ENCODE measurements at regions not wholly inside any gene's neighbourhood (a gene's known extent, or its start where the extent isn't known, plus 50 kb on each side); places are given as distances from the start of the nearest gene placed in this dataset.

DNA sequence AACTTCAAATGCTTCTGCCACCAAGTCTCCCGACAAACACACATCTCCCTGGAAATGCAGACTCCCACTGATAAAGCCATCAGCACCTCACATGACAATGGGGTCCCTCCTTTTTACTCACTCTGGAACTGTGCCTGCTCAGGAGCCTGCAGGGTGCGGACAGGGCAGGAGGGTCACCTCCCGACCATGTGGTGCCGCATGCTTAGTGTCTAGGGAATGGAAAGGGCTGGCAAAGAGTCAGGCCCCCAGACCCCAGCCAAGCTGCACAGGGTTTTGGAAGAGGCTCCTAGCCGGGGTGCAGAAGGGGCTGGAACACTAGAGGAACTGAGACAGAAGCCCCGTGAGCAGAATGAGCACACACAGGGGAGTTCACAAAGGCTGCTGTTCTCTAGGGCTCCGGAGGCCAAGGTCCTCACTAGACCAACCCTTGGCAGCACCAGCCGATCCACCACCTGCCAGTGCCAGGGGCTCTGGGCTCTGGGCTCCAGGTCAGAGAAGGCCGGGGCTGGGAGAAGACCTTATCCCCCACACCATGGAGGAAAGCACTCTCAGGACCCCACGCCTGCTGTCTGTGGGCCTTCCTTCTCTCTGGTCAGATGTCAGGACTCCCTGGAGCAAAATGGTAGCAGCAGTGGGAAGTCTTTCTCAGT lies 125.1 kb upstream of the FGF3 start:
- Histone ChIP-seq H3K9me3 (ENCODE audit: low read depth) (no peaks in the 10 kb centered on the region), H3K27me3 (no peaks in the 10 kb centered on the region), H3K36me3 (no peaks in the 10 kb centered on the region), H3K27ac (no peak overlapping the region), H3K4me1 (ENCODE audit: low read depth) (peaks cover 12% of the 10 kb centered on the region), H3K4me3 (no peak overlapping the region)
- TF ChIP-seq, protein P1, sequence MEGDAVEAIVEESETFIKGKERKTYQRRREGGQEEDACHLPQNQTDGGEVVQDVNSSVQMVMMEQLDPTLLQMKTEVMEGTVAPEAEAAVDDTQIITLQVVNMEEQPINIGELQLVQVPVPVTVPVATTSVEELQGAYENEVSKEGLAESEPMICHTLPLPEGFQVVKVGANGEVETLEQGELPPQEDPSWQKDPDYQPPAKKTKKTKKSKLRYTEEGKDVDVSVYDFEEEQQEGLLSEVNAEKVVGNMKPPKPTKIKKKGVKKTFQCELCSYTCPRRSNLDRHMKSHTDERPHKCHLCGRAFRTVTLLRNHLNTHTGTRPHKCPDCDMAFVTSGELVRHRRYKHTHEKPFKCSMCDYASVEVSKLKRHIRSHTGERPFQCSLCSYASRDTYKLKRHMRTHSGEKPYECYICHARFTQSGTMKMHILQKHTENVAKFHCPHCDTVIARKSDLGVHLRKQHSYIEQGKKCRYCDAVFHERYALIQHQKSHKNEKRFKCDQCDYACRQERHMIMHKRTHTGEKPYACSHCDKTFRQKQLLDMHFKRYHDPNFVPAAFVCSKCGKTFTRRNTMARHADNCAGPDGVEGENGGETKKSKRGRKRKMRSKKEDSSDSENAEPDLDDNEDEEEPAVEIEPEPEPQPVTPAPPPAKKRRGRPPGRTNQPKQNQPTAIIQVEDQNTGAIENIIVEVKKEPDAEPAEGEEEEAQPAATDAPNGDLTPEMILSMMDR (IDR thresholded peaks at IDR 0.05; ENCODE audit: low read depth, low read length): no peak
- DNase-seq (ENCODE audit: low read depth in 1 of 2, low spot score in 1 of 2): no peak

DNA sequence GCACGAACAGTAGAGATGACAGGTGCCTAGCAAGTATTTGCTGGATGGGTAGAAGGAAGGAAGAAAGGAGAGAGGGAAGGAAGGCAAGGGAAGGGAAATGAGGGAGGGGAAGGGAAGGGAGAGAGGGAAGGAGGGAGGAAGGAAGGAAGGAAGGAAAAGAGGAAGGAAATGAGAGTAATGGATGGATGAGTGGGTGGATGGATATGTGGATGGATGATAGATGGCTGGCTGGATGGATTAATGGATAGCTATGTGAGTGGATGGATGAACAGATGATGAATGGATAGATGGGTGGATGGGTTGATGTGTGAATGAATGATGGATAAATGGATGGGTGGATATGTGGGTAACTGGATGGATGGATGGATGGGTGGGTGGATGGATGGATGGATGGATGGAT lies 125.9 kb upstream of the FGF3 start:
- TF ChIP-seq, protein P1 (IDR thresholded peaks at IDR 0.05; ENCODE audit: low read depth, low read length): no peak
- no peaks in the 10 kb centered on the region for H3K9me3 ChIP-seq (ENCODE audit: low read depth)
- DNase-seq (ENCODE audit: low read depth in 1 of 2, low spot score in 1 of 2): no peak
- H3K4me3 ChIP-seq: no peak overlapping the region
- H3K27me3 ChIP-seq: no peaks in the 10 kb centered on the region
- H3K27ac ChIP-seq: no peak overlapping the region
- H3K36me3 ChIP-seq: no peaks in the 10 kb centered on the region
- peaks cover 3% of the 10 kb centered on the region for H3K4me1 ChIP-seq (ENCODE audit: low read depth)

DNA sequence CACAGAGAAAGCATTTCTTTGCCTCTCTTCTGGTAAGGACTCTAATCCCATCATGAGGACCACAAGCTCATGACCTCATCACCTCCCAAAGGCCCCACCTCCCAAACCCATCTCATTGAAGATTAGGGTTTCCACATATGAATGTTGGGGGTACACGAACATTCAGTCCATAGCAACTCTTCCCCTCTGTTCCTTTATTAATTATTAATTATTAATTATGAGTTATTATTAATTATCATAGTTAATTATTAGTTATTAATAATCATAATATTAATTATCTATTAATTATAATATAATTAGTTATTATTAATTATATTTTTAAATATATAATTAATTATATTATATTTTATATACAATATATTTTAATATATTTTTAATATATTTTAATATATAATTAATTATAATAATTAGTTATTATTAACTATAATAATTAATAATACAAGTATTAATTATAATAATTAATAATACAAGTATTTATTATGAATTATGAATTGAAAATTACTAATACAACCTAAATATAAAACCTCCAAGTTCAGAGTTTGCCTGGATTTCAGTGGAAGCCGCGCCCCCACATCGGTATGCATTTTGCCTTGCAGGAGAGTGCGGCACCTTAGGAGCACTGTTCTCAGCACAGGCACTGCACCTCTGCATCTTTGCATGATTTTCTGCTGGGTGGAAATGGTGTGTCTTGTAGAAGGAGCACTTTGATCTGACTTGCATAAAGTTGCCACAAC lies 128.0 kb upstream of the FGF3 start:
- H3K4me3 ChIP-seq: no peak overlapping the region
- TF ChIP-seq, protein P1 (IDR thresholded peaks at IDR 0.05; ENCODE audit: low read depth, low read length): no peak
- H3K27ac ChIP-seq: no peak overlapping the region
- H3K9me3 ChIP-seq (ENCODE audit: low read depth): no peaks in the 10 kb centered on the region
- no peaks in the 10 kb centered on the region for H3K27me3 ChIP-seq
- no peaks in the 10 kb centered on the region for H3K36me3 ChIP-seq
- no peaks in the 10 kb centered on the region for H3K4me1 ChIP-seq (ENCODE audit: low read depth)
- DNase-seq (ENCODE audit: low read depth in 1 of 2, low spot score in 1 of 2): no peak

DNA sequence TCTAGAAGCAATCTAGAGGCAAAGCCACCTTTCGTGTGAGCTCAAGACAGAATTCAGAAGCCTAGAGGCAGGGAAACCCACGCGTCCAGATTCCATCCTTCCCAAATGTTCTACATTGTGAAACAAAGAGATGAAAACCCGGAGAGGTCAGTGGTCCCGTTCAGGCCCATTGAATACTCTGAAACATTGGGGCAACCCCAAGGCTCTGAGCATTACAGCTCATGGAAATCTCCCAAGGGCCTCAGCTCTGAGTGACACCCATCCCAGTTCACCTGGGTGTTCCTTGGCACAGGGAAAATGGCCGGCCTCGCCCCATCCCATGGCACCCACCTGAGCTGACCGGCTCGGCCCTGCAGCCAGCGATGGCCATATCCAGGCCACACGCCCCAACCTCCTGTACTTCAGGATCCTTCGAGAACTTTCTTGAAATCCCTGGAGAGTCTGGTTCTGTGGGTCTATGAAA lies 128.6 kb upstream of the FGF3 start:
- H3K27ac ChIP-seq: no peak overlapping the region
- TF ChIP-seq, protein P1 (IDR thresholded peaks at IDR 0.05; ENCODE audit: low read depth, low read length): no peak

DNA sequence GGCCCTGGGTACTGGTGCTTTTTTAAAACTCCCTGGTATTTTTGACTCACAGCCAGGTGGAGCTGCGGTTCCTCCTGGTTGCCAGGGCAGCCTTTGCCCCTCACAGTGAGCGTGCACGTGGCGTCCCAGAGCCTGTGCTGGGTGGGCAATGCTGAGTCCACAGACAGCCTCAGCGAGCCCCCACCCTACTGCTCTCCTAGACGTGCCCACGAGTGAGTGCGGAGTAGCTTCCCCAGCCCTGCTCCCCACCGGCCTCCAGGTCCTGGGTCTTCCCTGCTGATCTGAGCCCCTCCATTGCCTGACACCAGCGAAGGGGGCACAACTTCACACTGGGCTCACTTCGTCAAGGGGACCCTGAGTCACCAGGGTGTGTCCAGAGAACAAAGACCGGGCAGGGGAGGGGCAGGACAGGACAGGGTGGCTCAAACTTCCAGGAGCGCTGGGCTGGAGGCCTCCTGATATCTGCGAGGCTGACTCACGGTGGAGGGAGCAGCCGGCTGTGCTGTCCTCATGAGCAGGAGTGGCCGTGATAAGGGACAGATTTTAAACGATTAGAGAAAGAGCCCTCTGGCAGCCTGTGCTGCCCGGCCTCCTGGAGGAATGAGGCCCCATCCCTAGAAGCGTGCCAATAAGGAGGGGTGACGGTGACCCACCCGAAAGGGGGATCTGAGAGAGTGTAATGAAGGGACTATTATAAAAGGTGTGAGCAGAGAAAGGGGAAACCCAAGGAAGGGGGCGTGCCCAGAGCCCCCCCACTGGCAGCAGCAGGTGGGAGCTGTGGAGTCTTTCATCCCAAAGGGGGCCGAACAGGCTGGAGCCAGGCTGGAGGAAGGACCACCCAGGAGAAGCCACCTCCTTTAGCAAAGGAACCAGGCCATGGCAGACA lies 129.3 kb upstream of the FGF3 start:
- Histone ChIP-seq H3K4me1 (ENCODE audit: low read depth) (no peaks in the 10 kb centered on the region), H3K4me3 (no peak overlapping the region), H3K36me3 (no peaks in the 10 kb centered on the region), H3K9me3 (ENCODE audit: low read depth) (no peaks in the 10 kb centered on the region), H3K27ac (no peak overlapping the region), H3K27me3 (no peaks in the 10 kb centered on the region)
- DNase-seq (ENCODE audit: low read depth in 1 of 2, low spot score in 1 of 2): no peak
- TF ChIP-seq, protein P1 (IDR thresholded peaks at IDR 0.05; ENCODE audit: low read depth, low read length): no peak

More for the DNA sequence above, 128.6 kb upstream of the FGF3 start:
- no peaks in the 10 kb centered on the region for H3K4me1 ChIP-seq (ENCODE audit: low read depth)
- no peaks in the 10 kb centered on the region for H3K9me3 ChIP-seq (ENCODE audit: low read depth)
- H3K4me3 ChIP-seq: no peak overlapping the region
- no peaks in the 10 kb centered on the region for H3K27me3 ChIP-seq
- no peaks in the 10 kb centered on the region for H3K36me3 ChIP-seq
- DNase-seq (ENCODE audit: low read depth in 1 of 2, low spot score in 1 of 2): no peak
